HCT116 (cell line): ENCODE measurements at regions not wholly inside any gene's neighbourhood (a gene's known extent, or its start where the extent isn't known, plus 50 kb on each side); places are given as distances from the start of the nearest gene placed in this dataset.

Experiments
- ATAC-seq: fragments of 200-7000 bp; cut with Tn5 transposase; 2 replicates; pipeline ENCODE4 v1.9.1; 2020; ENCODE audit warnings: mild to moderate bottlenecking, moderate library complexity
- BruUV-seq: library from RNA; stranded (reverse); fragments of 400-500 nt; replicated peaks from 2 replicates; lab custom pipeline; 2021; lab: Mats Ljungman, UMichigan
- CTCF ChIA-PET: fragments of 300-600 bp; sonication (Branson Sonifier 250); formaldehyde crosslinking; loops from one replicate; lab custom pipeline; 2021; ENCODE audit warnings: antibody characterized with exemption; lab: Charles Lee
- POLR2A ChIA-PET: fragments of 300-600, 350-600 bp; sonication (Branson Sonifier 250); formaldehyde crosslinking; loops from one replicate; lab custom pipeline; 2021; ENCODE audit warnings: antibody characterized with exemption; lab: Charles Lee
- RAD21 ChIA-PET, 2 experiments: fragments of 300-600 bp; sonication (Branson Sonifier 250); formaldehyde crosslinking; loops; one replicate each; lab custom pipeline; 2023; ENCODE audit warnings: low total read pairs in 2 of 2; ENCODE audit not compliant: uncharacterized antibody in 2 of 2, unreplicated experiment in 2 of 2, low non-redundant PET in 1 of 2; lab: Charles Lee
- DNase-seq: peaks from one replicate; pipeline ENCODE4 v3.0.0-alpha.2; 2010; ENCODE audit warnings: low read depth, low spot score
- H2AFZ ChIP-seq: fragments of 200-600 bp; shearing (Covaris generic), sonication (generic); 2 replicates; pipeline ENCODE4 v1.6.1; 2017; ENCODE audit warnings: low read depth, mixed run types, mixed read lengths, antibody characterized with exemption, low read length; ENCODE audit not compliant: poor library complexity, severe bottlenecking
- H3K27ac ChIP-seq: 2 replicates; pipeline ENCODE4 v1.5.1; 2012; ENCODE audit warnings: low read depth, low read length
- H3K27me3 ChIP-seq: fragments of 200-600 bp; sonication (generic); 2 replicates; pipeline ENCODE4 v1.6.1; 2016; ENCODE audit warnings: mixed run types, low read length, mixed read lengths; ENCODE audit not compliant: insufficient read depth
- H3K36me3 ChIP-seq, 2 experiments: fragments of 200-500 bp in 1 of 2; fragments of 200-600 bp in 1 of 2; sonication (Bioruptor generic) in 1 of 2; sonication (generic) in 1 of 2; 2 replicates each; pipeline versions ENCODE4 v1.5.1 to v1.6.1; 2014 to 2016; ENCODE audit warnings: low read length in 2 of 2, inconsistent platforms in 1 of 2, mixed read lengths in 1 of 2, mixed run types in 1 of 2; ENCODE audit not compliant: insufficient read depth in 2 of 2, control insufficient read depth in 1 of 2
- H3K4me1 ChIP-seq, 2 experiments: fragments of 200-600 bp in 1 of 2; sonication (generic) in 1 of 2; 2 replicates each; pipeline versions ENCODE4 v1.5.1 to v1.6.1; 2012 to 2017; ENCODE audit warnings: low read length in 2 of 2, inconsistent platforms in 1 of 2, mild to moderate bottlenecking in 1 of 2, mixed read lengths in 1 of 2, mixed run types in 1 of 2, moderate library complexity in 1 of 2; ENCODE audit not compliant: insufficient read depth in 2 of 2, control insufficient read depth in 1 of 2
- H3K4me2 ChIP-seq: fragments of 200-600 bp; sonication (generic); 2 replicates; pipeline ENCODE4 v1.6.1; 2017; ENCODE audit warnings: mixed run types, low read length, mixed read lengths
- H3K4me3 ChIP-seq, 2 experiments: fragments of 200-600 bp in 1 of 2; sonication (generic) in 1 of 2; replicated peaks in 1 of 2; 2 replicates each; pipeline ENCODE4 v1.5.1; 2011 to 2016; ENCODE audit warnings: low read length in 2 of 2, control low read depth in 1 of 2, low read depth in 1 of 2, mild to moderate bottlenecking in 1 of 2, mixed read lengths in 1 of 2, mixed run types in 1 of 2
- H3K79me2 ChIP-seq: fragments of 200-600 bp; sonication (generic); 2 replicates; pipeline ENCODE4 v1.6.1; 2017; ENCODE audit warnings: mild to moderate bottlenecking, mixed run types, low read length, moderate library complexity, mixed read lengths; ENCODE audit not compliant: insufficient read depth
- H3K9ac ChIP-seq: fragments of 200-600 bp; sonication (generic); 2 replicates; pipeline ENCODE4 v1.6.1; 2016; ENCODE audit warnings: low read length, mixed read lengths
- H3K9me2 ChIP-seq: fragments of 200-600 bp; sonication (generic), shearing (Covaris generic); 2 replicates; pipeline ENCODE4 v1.6.1; 2017; ENCODE audit warnings: mixed run types, mild to moderate bottlenecking, moderate library complexity; ENCODE audit not compliant: insufficient read depth
- H3K9me3 ChIP-seq, 2 experiments: fragments of 200-500 bp in 1 of 2; fragments of 200-600 bp in 1 of 2; sonication (Bioruptor generic) in 1 of 2; sonication (generic) in 1 of 2; 2 replicates each; pipeline ENCODE4 v1.6.1; 2014 to 2017; ENCODE audit warnings: low read length in 2 of 2, mixed read lengths in 2 of 2, inconsistent platforms in 1 of 2, low read depth in 1 of 2, mild to moderate bottlenecking in 1 of 2, mixed run types in 1 of 2, moderate library complexity in 1 of 2; ENCODE audit not compliant: control insufficient read depth in 1 of 2, insufficient read depth in 1 of 2
- H4K20me1 ChIP-seq: fragments of 200-600 bp; sonication (generic), shearing (Covaris generic); 2 replicates; pipeline ENCODE4 v1.6.1; 2017; ENCODE audit warnings: mixed run types, mild to moderate bottlenecking, moderate library complexity; ENCODE audit not compliant: insufficient read depth
- CBX3 ChIP-seq: IDR thresholded peaks from 2 replicates; pipeline ENCODE4 v1.6.1; 2012; ENCODE audit warnings: low read depth
- EGR1 ChIP-seq: IDR thresholded peaks from 2 replicates; pipeline ENCODE4 v1.6.1; 2012; ENCODE audit warnings: low read depth
- ELF1 ChIP-seq: IDR thresholded peaks from 2 replicates; pipeline ENCODE4 v1.6.1; 2012; ENCODE audit warnings: low read depth, borderline replicate concordance
- EZH2phosphoT487 ChIP-seq: fragments of 200-600 bp; IDR thresholded peaks from 2 replicates; pipeline ENCODE4 v1.6.1; 2018; ENCODE audit warnings: antibody characterized with exemption, borderline replicate concordance
- JUND ChIP-seq: IDR thresholded peaks from 2 replicates; pipeline ENCODE4 v1.6.1; 2012
- POLR2A ChIP-seq: IDR thresholded peaks from 2 replicates; pipeline ENCODE4 v1.7.0; 2011; ENCODE audit warnings: borderline replicate concordance; ENCODE audit not compliant: insufficient read depth, insufficient read length; ENCODE audit errors: extremely low read depth
- POLR2AphosphoS5 ChIP-seq: IDR thresholded peaks from 2 replicates; pipeline ENCODE4 v1.6.1; 2011; ENCODE audit warnings: mild to moderate bottlenecking, low read depth, low read length, moderate library complexity
- RAD21 ChIP-seq: IDR thresholded peaks from 2 replicates; pipeline ENCODE4 v1.6.1; 2012; ENCODE audit warnings: low read depth, mild to moderate bottlenecking
- SIN3A ChIP-seq: IDR thresholded peaks from 2 replicates; pipeline ENCODE4 v1.6.1; 2012; ENCODE audit warnings: low read depth
- SRF ChIP-seq: IDR thresholded peaks from 2 replicates; pipeline ENCODE4 v1.6.1; 2012; ENCODE audit warnings: low read depth
- TCF7L2 ChIP-seq: IDR thresholded peaks from 2 replicates; pipeline ENCODE4 v1.7.0; 2011; ENCODE audit warnings: borderline replicate concordance, inconsistent platforms; ENCODE audit not compliant: insufficient read depth, insufficient read length; ENCODE audit errors: extremely low read depth
- ZFX ChIP-seq: fragments of 450-650 bp; IDR thresholded peaks from 2 replicates; pipeline ENCODE4 v1.6.1; 2017
- intact Hi-C: fragments of 100-400 bp; cut with micrococcal nuclease; formaldehyde crosslinking; loops from 2 replicates; pipeline ENCODE4 v1.10.0; 2022
- TF ChIP-seq, protein P1 (sequence below): IDR thresholded peaks from 2 replicates; pipeline ENCODE4 v1.6.1; 2012
- TF ChIP-seq, protein P2 (sequence below), 3 experiments: fragments of 200-600 bp in 1 of 3; sonication (generic) in 1 of 3; IDR thresholded peaks in 2 of 3; conservative IDR thresholded peaks in 1 of 3; 2 replicates each; pipeline ENCODE4 v1.5.1; 2012 to 2017; ENCODE audit warnings: low read depth in 2 of 3, low read length in 2 of 3, antibody characterized with exemption in 1 of 3, borderline replicate concordance in 1 of 3, control low read depth in 1 of 3, mild to moderate bottlenecking in 1 of 3, mixed read lengths in 1 of 3, mixed run types in 1 of 3, moderate library complexity in 1 of 3; ENCODE audit not compliant: insufficient read depth in 1 of 3
- TF ChIP-seq, protein P3 (sequence below): IDR thresholded peaks from 2 replicates; pipeline ENCODE4 v1.6.1; 2012; ENCODE audit warnings: low read depth

DNA sequence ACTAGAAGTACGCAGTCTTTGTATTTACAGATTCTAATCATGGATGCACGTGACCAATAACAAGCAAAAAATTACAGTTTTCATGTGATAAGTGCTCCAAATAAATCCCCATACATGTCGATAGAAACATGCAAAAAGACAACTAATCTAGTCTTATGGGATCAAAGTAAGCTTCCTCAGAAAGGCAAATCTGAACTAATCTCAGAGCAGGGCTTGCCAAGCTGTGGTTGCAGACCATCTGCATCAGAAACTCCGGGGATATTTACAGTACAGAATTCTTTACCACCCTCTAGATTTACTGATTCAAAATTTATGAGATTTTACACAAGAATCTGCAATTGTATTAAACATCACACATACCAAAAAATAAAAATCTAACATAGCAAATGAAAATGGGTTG lies 1435.5 kb downstream of the MRPL39 start:
- H3K27me3 ChIP-seq = no peaks in the 10 kb centered on the region
- H3K9me2 ChIP-seq = no peaks in the 10 kb centered on the region
- TF ChIP-seq TCF7L2 = no peak
- no peak for TF ChIP-seq SRF
- no peak for TF ChIP-seq POLR2AphosphoS5
- TF ChIP-seq, protein P1, sequence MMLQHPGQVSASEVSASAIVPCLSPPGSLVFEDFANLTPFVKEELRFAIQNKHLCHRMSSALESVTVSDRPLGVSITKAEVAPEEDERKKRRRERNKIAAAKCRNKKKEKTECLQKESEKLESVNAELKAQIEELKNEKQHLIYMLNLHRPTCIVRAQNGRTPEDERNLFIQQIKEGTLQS = no peak
- no peak for TF ChIP-seq ZFX
- no peak for TF ChIP-seq CBX3
- no peak for TF ChIP-seq POLR2A
- no peak for TF ChIP-seq ELF1
- TF ChIP-seq EZH2phosphoT487 = no peak
- no peak for TF ChIP-seq JUND
- TF ChIP-seq RAD21 = no peak
- no peak for TF ChIP-seq SIN3A
- H3K27ac ChIP-seq = no peak overlapping the region
- no peak for ATAC-seq
- no peaks in the 10 kb centered on the region for H3K79me2 ChIP-seq
- RAD21 ChIA-PET = no interaction called here
- no peaks in the 10 kb centered on the region for H3K4me1 ChIP-seq
- intact Hi-C loops = no loop called here
- POLR2A ChIA-PET = no interaction called here
- no peaks in the 10 kb centered on the region for H4K20me1 ChIP-seq
- no peak for DNase-seq
- no peak overlapping the region for H2AFZ ChIP-seq
- no TSS peak for BruUV-seq
- no peak overlapping the region for H3K9ac ChIP-seq
- H3K9me3 ChIP-seq = peaks cover 41 to 43% of the 10 kb centered on the region in 2 experiments; a peak in 3 of 4 replicates
- CTCF ChIA-PET = no interaction called here
- no peaks in the 10 kb centered on the region for H3K36me3 ChIP-seq
- H3K4me2 ChIP-seq = no peak overlapping the region
- H3K4me3 ChIP-seq = no peak overlapping the region

DNA sequence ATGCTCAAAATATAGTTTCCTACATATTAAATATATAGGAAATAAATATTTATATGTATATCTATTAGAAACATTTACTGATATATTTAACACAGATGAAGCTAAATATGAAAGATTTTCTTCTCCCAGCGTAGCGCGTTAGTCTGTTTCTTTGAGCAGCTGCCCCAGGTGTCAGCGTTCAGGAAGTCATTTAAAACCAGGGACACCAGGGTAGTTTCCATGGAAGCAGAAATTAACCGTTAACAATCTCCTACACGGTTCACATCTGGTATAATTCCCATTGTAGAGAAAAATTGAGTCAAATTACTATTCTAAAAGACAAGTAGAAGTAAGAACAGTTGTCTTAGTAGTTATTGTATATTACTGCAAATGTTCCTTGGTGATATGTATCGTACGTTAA lies 1443.7 kb downstream of the MRPL39 start:
- H3K79me2 ChIP-seq = no peaks in the 10 kb centered on the region
- intact Hi-C loops = no loop called here
- no peaks in the 10 kb centered on the region for H3K36me3 ChIP-seq
- DNase-seq (no peak), ATAC-seq (no peak)
- POLR2A ChIA-PET = no interaction called here
- no peaks in the 10 kb centered on the region for H3K9me2 ChIP-seq
- peaks cover under 1 to 16% of the 10 kb centered on the region in 2 experiments; a peak in 2 of 4 replicates for H3K9me3 ChIP-seq
- no peaks in the 10 kb centered on the region for H4K20me1 ChIP-seq
- no peak overlapping the region for H3K4me2 ChIP-seq
- H2AFZ ChIP-seq = no peak overlapping the region
- no peaks in the 10 kb centered on the region for H3K4me1 ChIP-seq
- no peak overlapping the region for H3K4me3 ChIP-seq
- BruUV-seq = no TSS peak
- RAD21 ChIA-PET = no interaction called here
- TF ChIP-seq EZH2phosphoT487 (no peak), CBX3 (no peak), EGR1 (no peak), POLR2A (no peak)
- TF ChIP-seq, protein P2, sequence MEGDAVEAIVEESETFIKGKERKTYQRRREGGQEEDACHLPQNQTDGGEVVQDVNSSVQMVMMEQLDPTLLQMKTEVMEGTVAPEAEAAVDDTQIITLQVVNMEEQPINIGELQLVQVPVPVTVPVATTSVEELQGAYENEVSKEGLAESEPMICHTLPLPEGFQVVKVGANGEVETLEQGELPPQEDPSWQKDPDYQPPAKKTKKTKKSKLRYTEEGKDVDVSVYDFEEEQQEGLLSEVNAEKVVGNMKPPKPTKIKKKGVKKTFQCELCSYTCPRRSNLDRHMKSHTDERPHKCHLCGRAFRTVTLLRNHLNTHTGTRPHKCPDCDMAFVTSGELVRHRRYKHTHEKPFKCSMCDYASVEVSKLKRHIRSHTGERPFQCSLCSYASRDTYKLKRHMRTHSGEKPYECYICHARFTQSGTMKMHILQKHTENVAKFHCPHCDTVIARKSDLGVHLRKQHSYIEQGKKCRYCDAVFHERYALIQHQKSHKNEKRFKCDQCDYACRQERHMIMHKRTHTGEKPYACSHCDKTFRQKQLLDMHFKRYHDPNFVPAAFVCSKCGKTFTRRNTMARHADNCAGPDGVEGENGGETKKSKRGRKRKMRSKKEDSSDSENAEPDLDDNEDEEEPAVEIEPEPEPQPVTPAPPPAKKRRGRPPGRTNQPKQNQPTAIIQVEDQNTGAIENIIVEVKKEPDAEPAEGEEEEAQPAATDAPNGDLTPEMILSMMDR (IDR thresholded peaks at IDR 0.05 in 2 of 3, conservative IDR thresholded peaks at IDR 0.05 in 1 of 3; ENCODE audit: borderline replicate concordance in 1 of 3, insufficient read depth in 1 of 3, low read depth in 2 of 3, low read length in 2 of 3) = no peak
- TF ChIP-seq, protein P3, sequence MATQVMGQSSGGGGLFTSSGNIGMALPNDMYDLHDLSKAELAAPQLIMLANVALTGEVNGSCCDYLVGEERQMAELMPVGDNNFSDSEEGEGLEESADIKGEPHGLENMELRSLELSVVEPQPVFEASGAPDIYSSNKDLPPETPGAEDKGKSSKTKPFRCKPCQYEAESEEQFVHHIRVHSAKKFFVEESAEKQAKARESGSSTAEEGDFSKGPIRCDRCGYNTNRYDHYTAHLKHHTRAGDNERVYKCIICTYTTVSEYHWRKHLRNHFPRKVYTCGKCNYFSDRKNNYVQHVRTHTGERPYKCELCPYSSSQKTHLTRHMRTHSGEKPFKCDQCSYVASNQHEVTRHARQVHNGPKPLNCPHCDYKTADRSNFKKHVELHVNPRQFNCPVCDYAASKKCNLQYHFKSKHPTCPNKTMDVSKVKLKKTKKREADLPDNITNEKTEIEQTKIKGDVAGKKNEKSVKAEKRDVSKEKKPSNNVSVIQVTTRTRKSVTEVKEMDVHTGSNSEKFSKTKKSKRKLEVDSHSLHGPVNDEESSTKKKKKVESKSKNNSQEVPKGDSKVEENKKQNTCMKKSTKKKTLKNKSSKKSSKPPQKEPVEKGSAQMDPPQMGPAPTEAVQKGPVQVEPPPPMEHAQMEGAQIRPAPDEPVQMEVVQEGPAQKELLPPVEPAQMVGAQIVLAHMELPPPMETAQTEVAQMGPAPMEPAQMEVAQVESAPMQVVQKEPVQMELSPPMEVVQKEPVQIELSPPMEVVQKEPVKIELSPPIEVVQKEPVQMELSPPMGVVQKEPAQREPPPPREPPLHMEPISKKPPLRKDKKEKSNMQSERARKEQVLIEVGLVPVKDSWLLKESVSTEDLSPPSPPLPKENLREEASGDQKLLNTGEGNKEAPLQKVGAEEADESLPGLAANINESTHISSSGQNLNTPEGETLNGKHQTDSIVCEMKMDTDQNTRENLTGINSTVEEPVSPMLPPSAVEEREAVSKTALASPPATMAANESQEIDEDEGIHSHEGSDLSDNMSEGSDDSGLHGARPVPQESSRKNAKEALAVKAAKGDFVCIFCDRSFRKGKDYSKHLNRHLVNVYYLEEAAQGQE = no peak
- TF ChIP-seq, protein P1 = no peak
- no peak overlapping the region for H3K27ac ChIP-seq
- H3K9ac ChIP-seq = no peak overlapping the region
- CTCF ChIA-PET = no interaction called here
- H3K27me3 ChIP-seq = no peaks in the 10 kb centered on the region
